ENCODE measurements at regions not wholly inside any gene's neighbourhood (a gene's known extent, or its start where the extent isn't known, plus 50 kb on each side); places are given as distances from the start of the nearest gene placed in this dataset.

DNA sequence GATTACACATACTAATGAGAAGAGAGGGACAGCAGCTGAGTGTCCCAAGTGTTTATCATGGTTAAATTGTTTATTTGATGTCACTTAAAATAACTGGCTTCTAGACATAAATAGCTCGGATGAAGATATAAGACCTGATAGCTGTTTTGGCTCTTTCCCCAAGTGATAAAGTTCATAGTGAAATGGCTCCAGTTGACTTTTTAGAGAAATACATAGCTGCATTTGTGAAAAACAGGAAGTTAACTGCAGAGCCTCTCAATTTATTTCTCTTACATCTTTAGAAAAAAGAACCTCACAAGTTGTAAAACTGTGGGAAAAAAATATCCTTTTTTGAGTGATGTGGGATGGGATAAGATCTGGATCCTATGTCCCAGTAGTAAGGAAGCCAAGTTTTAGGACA is 332.9 kb upstream of the RASGRP1 start:
- Histone ChIP-seq H3K4me1 (ENCODE audit: low read length) (no peaks in the 10 kb centered on the region), H3K9me3 (ENCODE audit: insufficient read depth, low read length) (no peaks in the 10 kb centered on the region), H3K27me3 (ENCODE audit: low read depth, low read length) (peaks cover 4% of the 10 kb centered on the region; the same call in 1 of the 2 replicates), H2AFZ (ENCODE audit: low read depth, low read length) (no peak overlapping the region), H3K27ac (ENCODE audit: low read length) (no peak overlapping the region), H3K79me2 (ENCODE audit: low read length) (no peaks in the 10 kb centered on the region), H3K4me3 (ENCODE audit: low read length) (no peak overlapping the region), H3K9ac (ENCODE audit: low read length) (no peak overlapping the region), H4K20me1 (ENCODE audit: insufficient read depth, low read length) (no peaks in the 10 kb centered on the region), H3K4me2 (ENCODE audit: low read length) (no peak overlapping the region), H3K36me3 (replicated peaks; ENCODE audit: low read depth, low read length) (no peaks in the 10 kb centered on the region)
- TF ChIP-seq, protein P1, sequence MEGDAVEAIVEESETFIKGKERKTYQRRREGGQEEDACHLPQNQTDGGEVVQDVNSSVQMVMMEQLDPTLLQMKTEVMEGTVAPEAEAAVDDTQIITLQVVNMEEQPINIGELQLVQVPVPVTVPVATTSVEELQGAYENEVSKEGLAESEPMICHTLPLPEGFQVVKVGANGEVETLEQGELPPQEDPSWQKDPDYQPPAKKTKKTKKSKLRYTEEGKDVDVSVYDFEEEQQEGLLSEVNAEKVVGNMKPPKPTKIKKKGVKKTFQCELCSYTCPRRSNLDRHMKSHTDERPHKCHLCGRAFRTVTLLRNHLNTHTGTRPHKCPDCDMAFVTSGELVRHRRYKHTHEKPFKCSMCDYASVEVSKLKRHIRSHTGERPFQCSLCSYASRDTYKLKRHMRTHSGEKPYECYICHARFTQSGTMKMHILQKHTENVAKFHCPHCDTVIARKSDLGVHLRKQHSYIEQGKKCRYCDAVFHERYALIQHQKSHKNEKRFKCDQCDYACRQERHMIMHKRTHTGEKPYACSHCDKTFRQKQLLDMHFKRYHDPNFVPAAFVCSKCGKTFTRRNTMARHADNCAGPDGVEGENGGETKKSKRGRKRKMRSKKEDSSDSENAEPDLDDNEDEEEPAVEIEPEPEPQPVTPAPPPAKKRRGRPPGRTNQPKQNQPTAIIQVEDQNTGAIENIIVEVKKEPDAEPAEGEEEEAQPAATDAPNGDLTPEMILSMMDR (IDR thresholded peaks at IDR 0.05; ENCODE audit: low read depth, low read length): no peak
- no peak for TF ChIP-seq EZH2phosphoT487 (IDR thresholded peaks at IDR 0.05; ENCODE audit: low read depth)

DNA sequence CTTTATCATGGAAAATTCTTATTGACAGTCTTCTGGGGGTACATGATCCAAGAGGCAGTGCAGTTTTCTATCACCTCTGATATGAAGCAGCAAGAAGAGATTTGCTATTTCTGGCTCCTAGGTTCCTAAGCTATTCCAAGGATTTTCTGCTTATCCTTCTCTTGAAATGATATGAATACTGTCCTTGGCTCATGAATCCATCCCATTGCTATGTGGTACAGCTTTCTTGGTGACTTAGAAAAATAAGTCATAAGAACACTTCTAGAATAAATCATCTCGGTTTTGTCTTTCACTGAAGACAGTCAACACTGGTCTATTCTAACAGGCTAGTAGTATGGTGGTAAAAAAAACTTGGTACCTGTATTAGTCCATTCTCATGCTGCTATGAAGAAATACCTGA is 333.6 kb upstream of the RASGRP1 start:
- no peak overlapping the region for H3K4me2 ChIP-seq (ENCODE audit: low read length)
- no peak overlapping the region for H3K9ac ChIP-seq (ENCODE audit: low read length)
- no peak for TF ChIP-seq EZH2phosphoT487 (IDR thresholded peaks at IDR 0.05; ENCODE audit: low read depth)
- TF ChIP-seq, protein P1 (IDR thresholded peaks at IDR 0.05; ENCODE audit: low read depth, low read length): no peak
- H3K4me1 ChIP-seq (ENCODE audit: low read length): no peaks in the 10 kb centered on the region
- no peaks in the 10 kb centered on the region for H3K36me3 ChIP-seq (replicated peaks; ENCODE audit: low read depth, low read length)
- no peak overlapping the region for H2AFZ ChIP-seq (ENCODE audit: low read depth, low read length)
- no peaks in the 10 kb centered on the region for H4K20me1 ChIP-seq (ENCODE audit: insufficient read depth, low read length)
- peaks cover 4% of the 10 kb centered on the region; the same call in 1 of the 2 replicates for H3K27me3 ChIP-seq (ENCODE audit: low read depth, low read length)
- no peaks in the 10 kb centered on the region for H3K9me3 ChIP-seq (ENCODE audit: insufficient read depth, low read length)
- no peak overlapping the region for H3K4me3 ChIP-seq (ENCODE audit: low read length)
- no peak overlapping the region for H3K27ac ChIP-seq (ENCODE audit: low read length)
- H3K79me2 ChIP-seq (ENCODE audit: low read length): no peaks in the 10 kb centered on the region

DNA sequence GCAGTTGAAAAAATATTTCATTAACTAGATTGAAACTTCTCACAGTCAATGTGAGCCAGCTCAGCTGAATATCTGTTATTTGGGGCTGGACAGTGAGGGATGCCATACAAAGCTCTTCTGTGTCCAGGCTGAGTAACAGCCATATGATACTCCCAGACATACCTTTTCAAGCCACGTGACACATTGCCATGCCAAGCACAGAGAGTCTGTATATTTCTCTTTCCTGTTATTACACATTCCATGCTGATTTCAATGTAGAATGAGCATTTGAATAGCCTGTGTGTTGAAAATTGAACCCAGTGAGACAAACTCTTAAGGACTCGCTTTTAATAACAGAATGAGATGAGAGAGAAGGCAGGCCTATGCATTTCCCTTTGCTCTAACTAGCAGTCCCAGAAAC is 334.7 kb upstream of the RASGRP1 start:
- Histone ChIP-seq H3K27me3 (ENCODE audit: low read depth, low read length) (no peaks in the 10 kb centered on the region), H3K27ac (ENCODE audit: low read length) (no peak overlapping the region), H3K9me3 (ENCODE audit: insufficient read depth, low read length) (no peaks in the 10 kb centered on the region), H3K36me3 (replicated peaks; ENCODE audit: low read depth, low read length) (no peaks in the 10 kb centered on the region), H3K4me2 (ENCODE audit: low read length) (no peak overlapping the region), H3K4me3 (ENCODE audit: low read length) (no peak overlapping the region), H4K20me1 (ENCODE audit: insufficient read depth, low read length) (no peaks in the 10 kb centered on the region), H3K4me1 (ENCODE audit: low read length) (no peaks in the 10 kb centered on the region), H2AFZ (ENCODE audit: low read depth, low read length) (no peak overlapping the region), H3K79me2 (ENCODE audit: low read length) (no peaks in the 10 kb centered on the region), H3K9ac (ENCODE audit: low read length) (no peak overlapping the region)
- TF ChIP-seq EZH2phosphoT487 (IDR thresholded peaks at IDR 0.05; ENCODE audit: low read depth): no peak
- TF ChIP-seq, protein P1 (IDR thresholded peaks at IDR 0.05; ENCODE audit: low read depth, low read length): no peak

DNA sequence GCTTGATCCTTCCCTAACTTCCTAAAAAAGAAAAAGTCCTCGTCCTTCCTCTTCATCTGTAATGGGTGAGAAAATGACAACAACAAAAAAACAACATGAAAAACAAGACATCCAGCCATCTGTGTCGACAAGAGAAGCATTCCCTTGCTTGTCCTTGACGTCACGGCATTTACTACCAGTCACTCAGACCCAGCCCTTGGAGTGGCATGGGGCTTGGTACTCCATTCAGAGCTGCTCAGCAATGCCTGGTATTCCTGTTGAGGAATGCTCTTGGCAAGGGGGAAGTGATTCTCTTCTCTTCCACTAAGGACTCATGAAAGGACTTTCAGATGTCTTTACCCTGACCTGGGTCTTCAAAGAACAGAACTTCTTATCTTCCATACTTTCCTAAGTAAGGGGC is 339.7 kb upstream of the RASGRP1 start:
- no peak overlapping the region for H3K27ac ChIP-seq (ENCODE audit: low read length)
- no peaks in the 10 kb centered on the region for H3K79me2 ChIP-seq (ENCODE audit: low read length)
- H3K4me3 ChIP-seq (ENCODE audit: low read length): no peak overlapping the region
- TF ChIP-seq, protein P1 (IDR thresholded peaks at IDR 0.05; ENCODE audit: low read depth, low read length): no peak
- TF ChIP-seq EZH2phosphoT487 (IDR thresholded peaks at IDR 0.05; ENCODE audit: low read depth): no peak
- H2AFZ ChIP-seq (ENCODE audit: low read depth, low read length): no peak overlapping the region
- no peak overlapping the region for H3K4me2 ChIP-seq (ENCODE audit: low read length)
- no peaks in the 10 kb centered on the region for H3K27me3 ChIP-seq (ENCODE audit: low read depth, low read length)
- H3K9me3 ChIP-seq (ENCODE audit: insufficient read depth, low read length): no peaks in the 10 kb centered on the region
- H4K20me1 ChIP-seq (ENCODE audit: insufficient read depth, low read length): no peaks in the 10 kb centered on the region
- no peaks in the 10 kb centered on the region for H3K4me1 ChIP-seq (ENCODE audit: low read length)
- no peaks in the 10 kb centered on the region for H3K36me3 ChIP-seq (replicated peaks; ENCODE audit: low read depth, low read length)
- H3K9ac ChIP-seq (ENCODE audit: low read length): no peak overlapping the region

Data from OCI-LY3 (cell line).